ENCODE measurements at regions not wholly inside any gene's neighbourhood (a gene's known extent, or its start where the extent isn't known, plus 50 kb on each side); places are given as distances from the start of the nearest gene placed in this dataset.

DNA sequence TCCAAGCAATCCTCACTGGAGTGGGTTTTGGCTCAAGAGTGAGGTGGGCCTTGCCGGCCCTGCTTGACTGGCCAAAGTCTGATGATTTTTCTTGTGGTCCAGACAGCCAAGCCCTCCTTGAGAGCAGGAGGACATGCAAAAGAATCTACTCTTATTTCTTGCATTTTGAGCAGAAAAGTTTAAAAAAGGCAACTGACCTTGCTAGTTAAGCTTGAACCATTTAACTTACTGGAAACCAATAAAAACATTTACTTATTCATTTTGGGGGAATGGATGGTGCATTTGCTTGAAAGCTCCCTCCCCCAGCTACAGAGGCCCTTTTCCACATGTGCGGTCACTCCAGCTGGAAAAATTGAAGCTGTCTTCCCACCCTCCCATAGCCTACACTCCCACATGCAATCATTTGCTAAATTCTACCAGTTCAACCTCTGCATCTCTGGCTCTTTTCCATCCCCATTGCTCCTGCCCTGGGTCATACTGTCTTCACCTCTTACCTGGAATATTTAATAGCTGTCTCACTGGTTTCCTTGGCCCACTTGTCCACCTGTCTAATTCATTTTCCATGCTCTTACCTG lies 527.9 kb downstream of the DHX35 start:
- H3K9ac ChIP-seq (ENCODE audit: low read length in 3 of 3): no peak overlapping the region
- H3K4me3 ChIP-seq (ENCODE audit: low read length in 3 of 3): no peak overlapping the region
- H3K4me1 ChIP-seq (ENCODE audit: control insufficient read depth in 2 of 3, insufficient read depth in 2 of 3, low read depth in 1 of 3, low read length in 3 of 3): peaks cover 0 to 4% (median 0%) of the 10 kb centered on the region in 3 donors
- TF ChIP-seq CTCF (IDR thresholded peaks at IDR 0.05; ENCODE audit: borderline replicate concordance, extremely low read depth, insufficient read depth): no peak
- no peak overlapping the region for H3K27ac ChIP-seq (ENCODE audit: low read depth in 2 of 2, low read length in 2 of 2)
- no peaks in the 10 kb centered on the region for H3K9me3 ChIP-seq (ENCODE audit: control insufficient read depth in 2 of 3, insufficient read depth in 1 of 3, low read length in 3 of 3)
- H3K27me3 ChIP-seq (ENCODE audit: control insufficient read depth, insufficient read depth, low read length): no peaks in the 10 kb centered on the region
- intact Hi-C loops (cut with DNase I): no loop called here
- FAIRE-seq: no peak
- no peaks in the 10 kb centered on the region for H3K36me3 ChIP-seq (ENCODE audit: control insufficient read depth in 2 of 3, insufficient read depth in 3 of 3, low read length in 3 of 3)
- peak in 2 of 5 donors; percentile 40 to 66 for DNase-seq

DNA sequence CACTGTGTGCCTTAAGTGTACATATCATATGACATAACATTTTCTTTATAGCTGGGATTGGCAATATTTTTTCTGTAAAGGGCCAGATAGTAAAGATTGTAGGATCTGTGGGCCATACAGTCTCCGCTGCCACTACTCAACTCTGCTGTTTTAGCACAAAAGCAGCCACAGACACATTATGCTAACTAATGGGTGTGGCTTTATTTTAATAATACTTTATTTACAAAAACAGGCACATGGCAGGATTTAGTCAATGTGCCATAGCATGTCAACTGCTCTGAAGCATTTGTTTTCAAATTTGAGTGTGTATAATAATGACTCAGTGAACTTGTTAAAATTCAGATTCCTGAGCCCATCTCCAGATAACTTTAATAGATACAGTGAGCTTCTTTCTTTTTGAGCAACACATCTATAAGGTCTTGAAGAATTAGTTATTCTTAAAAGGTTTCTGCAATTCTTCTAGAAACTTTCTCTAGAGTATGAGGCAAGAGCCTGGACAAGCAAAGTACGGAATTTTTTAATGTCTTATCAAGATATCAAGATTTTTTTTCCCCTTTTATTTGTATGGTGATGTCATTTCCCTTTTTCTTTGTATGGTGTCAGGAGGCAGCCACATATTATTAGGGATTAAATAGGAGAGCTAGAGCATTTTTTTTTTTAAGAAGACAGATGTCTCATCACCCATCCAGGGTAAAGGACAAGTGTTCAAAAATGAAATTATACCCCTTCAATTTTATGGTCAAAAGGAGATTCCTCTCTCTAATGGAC lies 518.3 kb downstream of the DHX35 start:
- no peaks in the 10 kb centered on the region for H3K4me1 ChIP-seq (ENCODE audit: control insufficient read depth in 2 of 3, insufficient read depth in 2 of 3, low read depth in 1 of 3, low read length in 3 of 3)
- no peak for TF ChIP-seq CTCF (IDR thresholded peaks at IDR 0.05; ENCODE audit: borderline replicate concordance, extremely low read depth, insufficient read depth)
- H3K27ac ChIP-seq (ENCODE audit: low read depth in 2 of 2, low read length in 2 of 2): no peak overlapping the region
- H3K27me3 ChIP-seq (ENCODE audit: control insufficient read depth, insufficient read depth, low read length): no peaks in the 10 kb centered on the region
- no peaks in the 10 kb centered on the region for H3K9me3 ChIP-seq (ENCODE audit: control insufficient read depth in 2 of 3, insufficient read depth in 1 of 3, low read length in 3 of 3)
- intact Hi-C loops (cut with DNase I): no loop called here
- no peak overlapping the region for H3K9ac ChIP-seq (ENCODE audit: low read length in 3 of 3)
- DNase-seq (no peak), FAIRE-seq (no peak)
- H3K4me3 ChIP-seq (ENCODE audit: low read length in 3 of 3): no peak overlapping the region
- H3K36me3 ChIP-seq (ENCODE audit: control insufficient read depth in 2 of 3, insufficient read depth in 3 of 3, low read length in 3 of 3): no peaks in the 10 kb centered on the region

DNA sequence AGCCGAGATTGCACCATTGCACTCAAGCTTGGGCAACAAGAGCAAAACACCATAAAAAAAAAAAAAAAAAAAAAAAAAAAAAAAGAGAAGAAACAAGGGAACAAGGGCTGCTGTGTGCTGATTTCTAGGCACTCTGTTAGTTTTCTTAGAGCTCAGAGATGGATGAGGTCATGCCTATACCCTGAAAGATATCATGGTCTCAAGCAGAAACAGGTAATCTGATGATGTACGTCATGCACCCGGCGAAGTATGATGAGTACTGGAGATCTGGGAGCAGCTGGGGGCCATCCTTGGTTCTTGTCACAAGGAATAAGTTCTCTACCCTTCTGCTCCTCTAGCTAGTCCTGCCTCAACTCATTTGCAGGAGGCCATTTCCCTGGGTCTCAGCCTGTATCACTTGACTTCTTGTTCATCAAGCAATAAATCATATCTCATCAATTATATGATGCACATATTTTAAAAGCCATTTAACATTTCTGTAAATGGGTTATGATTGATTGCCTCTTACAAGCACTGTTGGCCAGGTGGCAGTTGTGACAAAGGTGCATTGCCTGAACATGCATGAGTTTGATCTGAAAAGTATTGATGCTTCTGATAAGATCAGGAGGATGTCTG lies 517.2 kb downstream of the DHX35 start:
- no peak for TF ChIP-seq CTCF (IDR thresholded peaks at IDR 0.05; ENCODE audit: borderline replicate concordance, extremely low read depth, insufficient read depth)
- H3K9me3 ChIP-seq (ENCODE audit: control insufficient read depth in 2 of 3, insufficient read depth in 1 of 3, low read length in 3 of 3): no peaks in the 10 kb centered on the region
- no peak for DNase-seq
- peaks cover 0 to 1% (median 0%) of the 10 kb centered on the region in 3 donors for H3K4me1 ChIP-seq (ENCODE audit: control insufficient read depth in 2 of 3, insufficient read depth in 2 of 3, low read depth in 1 of 3, low read length in 3 of 3)
- no peaks in the 10 kb centered on the region for H3K36me3 ChIP-seq (ENCODE audit: control insufficient read depth in 2 of 3, insufficient read depth in 3 of 3, low read length in 3 of 3)
- H3K4me3 ChIP-seq (ENCODE audit: low read length in 3 of 3): no peak overlapping the region
- H3K9ac ChIP-seq (ENCODE audit: low read length in 3 of 3): no peak overlapping the region
- intact Hi-C loops (cut with DNase I): no loop called here
- FAIRE-seq: no peak
- no peaks in the 10 kb centered on the region for H3K27me3 ChIP-seq (ENCODE audit: control insufficient read depth, insufficient read depth, low read length)
- no peak overlapping the region for H3K27ac ChIP-seq (ENCODE audit: low read depth in 2 of 2, low read length in 2 of 2)

Measured in kidney (tissue), 13 donors.